ENCODE measurements at regions not wholly inside any gene's neighbourhood (a gene's known extent, or its start where the extent isn't known, plus 50 kb on each side); places are given as distances from the start of the nearest gene placed in this dataset.

DNA sequence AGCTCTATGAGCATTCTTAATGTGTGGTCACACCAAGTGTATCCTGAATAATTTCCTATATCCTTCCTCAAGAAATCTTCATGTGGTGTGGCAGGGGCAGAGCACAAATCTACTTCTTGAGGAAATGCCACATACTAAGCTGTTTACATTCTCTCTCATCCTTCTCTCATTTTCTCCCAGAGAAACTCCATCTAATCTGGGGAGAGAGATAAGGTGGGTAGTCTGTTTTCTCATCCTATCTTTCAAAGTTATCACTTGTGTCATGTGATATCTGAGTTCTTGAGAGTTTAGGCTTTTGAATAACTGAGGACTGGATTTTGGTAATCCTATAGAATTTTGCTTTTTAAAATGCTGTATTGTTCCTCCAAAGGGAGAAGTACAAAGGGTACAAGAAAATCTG, 141.9 kb upstream of the LRRC7 start:
- TF ChIP-seq, protein P1, sequence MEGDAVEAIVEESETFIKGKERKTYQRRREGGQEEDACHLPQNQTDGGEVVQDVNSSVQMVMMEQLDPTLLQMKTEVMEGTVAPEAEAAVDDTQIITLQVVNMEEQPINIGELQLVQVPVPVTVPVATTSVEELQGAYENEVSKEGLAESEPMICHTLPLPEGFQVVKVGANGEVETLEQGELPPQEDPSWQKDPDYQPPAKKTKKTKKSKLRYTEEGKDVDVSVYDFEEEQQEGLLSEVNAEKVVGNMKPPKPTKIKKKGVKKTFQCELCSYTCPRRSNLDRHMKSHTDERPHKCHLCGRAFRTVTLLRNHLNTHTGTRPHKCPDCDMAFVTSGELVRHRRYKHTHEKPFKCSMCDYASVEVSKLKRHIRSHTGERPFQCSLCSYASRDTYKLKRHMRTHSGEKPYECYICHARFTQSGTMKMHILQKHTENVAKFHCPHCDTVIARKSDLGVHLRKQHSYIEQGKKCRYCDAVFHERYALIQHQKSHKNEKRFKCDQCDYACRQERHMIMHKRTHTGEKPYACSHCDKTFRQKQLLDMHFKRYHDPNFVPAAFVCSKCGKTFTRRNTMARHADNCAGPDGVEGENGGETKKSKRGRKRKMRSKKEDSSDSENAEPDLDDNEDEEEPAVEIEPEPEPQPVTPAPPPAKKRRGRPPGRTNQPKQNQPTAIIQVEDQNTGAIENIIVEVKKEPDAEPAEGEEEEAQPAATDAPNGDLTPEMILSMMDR (IDR thresholded peaks at IDR 0.05), result no peak
- ATAC-seq, result no peak
- Histone ChIP-seq H3K27me3 (no peaks in the 10 kb centered on the region), H3K36me3 (no peaks in the 10 kb centered on the region), H3K9me3 (no peaks in the 10 kb centered on the region), H3K4me3 (no peak overlapping the region), H3K4me1 (no peaks in the 10 kb centered on the region), H3K27ac (no peak overlapping the region)
- no peak for DNase-seq
- intact Hi-C loops (cut with DNase I), result no loop called here

DNA sequence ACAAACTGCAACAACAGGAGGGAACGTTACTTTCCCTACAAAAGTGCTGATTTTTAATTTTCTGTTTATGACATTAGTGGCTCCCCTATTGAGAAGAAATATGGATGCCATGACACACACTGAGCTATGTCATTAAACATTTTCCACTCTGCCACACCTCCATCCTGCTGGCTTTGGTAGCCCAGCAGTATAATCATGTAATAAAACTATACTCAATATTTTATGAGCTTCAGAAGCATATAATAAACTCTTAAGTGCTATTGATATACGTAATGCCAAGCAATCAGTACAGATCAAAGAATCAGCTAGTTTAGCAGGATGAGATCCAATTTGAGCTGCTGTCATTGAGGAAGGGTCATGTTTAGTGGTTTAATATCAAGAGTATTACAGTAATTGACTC, 141.3 kb upstream of the LRRC7 start:
- no peaks in the 10 kb centered on the region for H3K4me1 ChIP-seq
- no peak overlapping the region for H3K27ac ChIP-seq
- H3K9me3 ChIP-seq, result no peaks in the 10 kb centered on the region
- H3K36me3 ChIP-seq, result no peaks in the 10 kb centered on the region
- TF ChIP-seq, protein P1 (IDR thresholded peaks at IDR 0.05), result no peak
- no peak overlapping the region for H3K4me3 ChIP-seq
- intact Hi-C loops (cut with DNase I), result no loop called here
- 72% methylated on average over 2 of the region's 2 CpGs for WGBS, 2 donors
- DNase-seq, result no peak
- H3K27me3 ChIP-seq, result no peaks in the 10 kb centered on the region
- ATAC-seq, result no peak

DNA sequence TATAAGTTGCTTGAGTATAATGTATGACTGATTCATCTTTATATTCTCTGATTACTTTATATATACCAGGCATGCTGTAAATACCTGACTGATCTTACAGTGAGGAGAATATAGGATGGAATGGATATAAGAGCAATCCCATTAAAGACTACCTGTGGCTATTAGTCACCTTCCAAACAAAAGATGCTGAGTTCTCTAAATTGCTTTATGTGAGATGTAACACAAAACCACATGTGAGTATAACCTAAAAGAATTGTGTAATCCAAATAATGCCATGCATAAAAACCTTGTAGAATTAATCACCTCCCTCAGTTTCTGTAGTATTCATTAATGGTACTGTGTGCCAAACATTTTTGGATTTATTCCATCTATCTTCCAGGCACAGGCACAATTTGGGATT, 134.6 kb upstream of the LRRC7 start:
- no peaks in the 10 kb centered on the region for H3K4me1 ChIP-seq
- TF ChIP-seq, protein P1 (IDR thresholded peaks at IDR 0.05), result no peak
- ATAC-seq, result no peak
- no peak overlapping the region for H3K4me3 ChIP-seq
- DNase-seq, result no peak
- intact Hi-C loops (cut with DNase I), result no loop called here
- no peak overlapping the region for H3K27ac ChIP-seq
- no peaks in the 10 kb centered on the region for H3K36me3 ChIP-seq
- no peaks in the 10 kb centered on the region for H3K9me3 ChIP-seq
- H3K27me3 ChIP-seq, result no peaks in the 10 kb centered on the region

DNA sequence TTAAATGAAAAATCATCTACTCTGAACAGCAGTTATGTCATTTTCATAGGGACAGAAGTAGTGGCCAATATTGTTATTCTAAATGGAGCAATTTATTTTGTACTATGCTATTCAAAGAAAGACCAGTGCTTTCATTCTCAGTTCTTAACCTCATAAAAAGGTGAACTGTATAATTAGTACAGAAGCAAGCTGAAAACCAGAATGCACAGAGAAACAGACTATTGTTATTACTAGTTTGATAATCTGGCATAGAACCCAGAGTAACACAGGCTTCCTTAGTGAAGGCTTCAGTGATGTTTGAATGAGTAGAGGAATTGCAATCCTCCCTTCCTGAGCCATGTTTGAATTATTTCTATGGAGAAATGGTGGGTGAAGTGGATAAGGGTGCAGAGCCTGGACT, 131.6 kb upstream of the LRRC7 start:
- DNase-seq, result no peak
- intact Hi-C loops (cut with DNase I), result no loop called here
- ATAC-seq, result no peak
- Histone ChIP-seq H3K27me3 (no peaks in the 10 kb centered on the region), H3K27ac (no peak overlapping the region), H3K36me3 (no peaks in the 10 kb centered on the region), H3K9me3 (no peaks in the 10 kb centered on the region), H3K4me3 (no peak overlapping the region), H3K4me1 (no peaks in the 10 kb centered on the region)
- TF ChIP-seq, protein P1 (IDR thresholded peaks at IDR 0.05), result no peak

Data from heart right ventricle (tissue), 16 donors.